ENCODE measurements at regions not wholly inside any gene's neighbourhood (a gene's known extent, or its start where the extent isn't known, plus 50 kb on each side); places are given as distances from the start of the nearest gene placed in this dataset.

DNA sequence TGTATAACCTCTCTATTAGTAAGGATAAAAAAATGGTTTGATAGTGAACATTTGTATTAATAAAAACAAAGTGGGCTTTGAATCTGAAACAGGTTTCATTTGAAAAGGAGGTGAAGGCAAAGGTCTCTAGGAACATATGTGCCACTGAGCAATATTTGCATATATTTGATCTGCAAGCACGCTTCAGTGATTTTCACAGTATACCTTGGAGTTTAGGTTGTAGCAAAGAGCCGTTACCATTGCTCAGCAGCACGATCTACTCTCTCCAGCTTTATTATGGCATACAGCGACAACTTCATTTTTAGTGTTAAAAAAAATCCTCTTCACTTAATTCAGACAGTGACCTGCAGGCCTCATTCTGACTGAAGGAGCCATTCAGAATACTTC lies 75.8 kb upstream of the ZEB2 start:
- TF ChIP-seq, protein P1, sequence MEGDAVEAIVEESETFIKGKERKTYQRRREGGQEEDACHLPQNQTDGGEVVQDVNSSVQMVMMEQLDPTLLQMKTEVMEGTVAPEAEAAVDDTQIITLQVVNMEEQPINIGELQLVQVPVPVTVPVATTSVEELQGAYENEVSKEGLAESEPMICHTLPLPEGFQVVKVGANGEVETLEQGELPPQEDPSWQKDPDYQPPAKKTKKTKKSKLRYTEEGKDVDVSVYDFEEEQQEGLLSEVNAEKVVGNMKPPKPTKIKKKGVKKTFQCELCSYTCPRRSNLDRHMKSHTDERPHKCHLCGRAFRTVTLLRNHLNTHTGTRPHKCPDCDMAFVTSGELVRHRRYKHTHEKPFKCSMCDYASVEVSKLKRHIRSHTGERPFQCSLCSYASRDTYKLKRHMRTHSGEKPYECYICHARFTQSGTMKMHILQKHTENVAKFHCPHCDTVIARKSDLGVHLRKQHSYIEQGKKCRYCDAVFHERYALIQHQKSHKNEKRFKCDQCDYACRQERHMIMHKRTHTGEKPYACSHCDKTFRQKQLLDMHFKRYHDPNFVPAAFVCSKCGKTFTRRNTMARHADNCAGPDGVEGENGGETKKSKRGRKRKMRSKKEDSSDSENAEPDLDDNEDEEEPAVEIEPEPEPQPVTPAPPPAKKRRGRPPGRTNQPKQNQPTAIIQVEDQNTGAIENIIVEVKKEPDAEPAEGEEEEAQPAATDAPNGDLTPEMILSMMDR (conservative IDR thresholded peaks at IDR 0.05) = no peak
- no peak for TF ChIP-seq EZH2 (IDR thresholded peaks at IDR 0.05; ENCODE audit: low read depth)
